ENCODE measurements at regions not wholly inside any gene's neighbourhood (a gene's known extent, or its start where the extent isn't known, plus 50 kb on each side); places are given as distances from the start of the nearest gene placed in this dataset.

DNA sequence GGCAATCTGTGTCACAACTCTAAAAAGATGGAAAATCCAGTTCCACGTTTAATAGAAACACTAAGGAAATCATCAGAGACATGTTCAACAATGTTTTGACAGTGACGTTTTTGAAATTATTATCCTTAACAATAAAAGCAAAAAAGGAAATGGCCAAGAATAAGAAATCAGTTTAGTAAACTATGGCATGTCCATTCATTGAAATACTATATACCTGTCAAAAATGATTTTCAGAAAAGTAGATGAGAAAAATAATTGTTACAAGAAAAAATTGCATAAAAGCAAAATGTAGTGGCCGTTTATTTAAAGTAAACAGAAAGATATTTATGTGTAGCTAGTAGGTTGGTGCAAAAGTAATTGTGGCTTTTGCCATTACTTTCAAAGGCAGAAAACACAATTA, 345.4 kb upstream of the NPSR1 start:
- TF ChIP-seq, protein P1, sequence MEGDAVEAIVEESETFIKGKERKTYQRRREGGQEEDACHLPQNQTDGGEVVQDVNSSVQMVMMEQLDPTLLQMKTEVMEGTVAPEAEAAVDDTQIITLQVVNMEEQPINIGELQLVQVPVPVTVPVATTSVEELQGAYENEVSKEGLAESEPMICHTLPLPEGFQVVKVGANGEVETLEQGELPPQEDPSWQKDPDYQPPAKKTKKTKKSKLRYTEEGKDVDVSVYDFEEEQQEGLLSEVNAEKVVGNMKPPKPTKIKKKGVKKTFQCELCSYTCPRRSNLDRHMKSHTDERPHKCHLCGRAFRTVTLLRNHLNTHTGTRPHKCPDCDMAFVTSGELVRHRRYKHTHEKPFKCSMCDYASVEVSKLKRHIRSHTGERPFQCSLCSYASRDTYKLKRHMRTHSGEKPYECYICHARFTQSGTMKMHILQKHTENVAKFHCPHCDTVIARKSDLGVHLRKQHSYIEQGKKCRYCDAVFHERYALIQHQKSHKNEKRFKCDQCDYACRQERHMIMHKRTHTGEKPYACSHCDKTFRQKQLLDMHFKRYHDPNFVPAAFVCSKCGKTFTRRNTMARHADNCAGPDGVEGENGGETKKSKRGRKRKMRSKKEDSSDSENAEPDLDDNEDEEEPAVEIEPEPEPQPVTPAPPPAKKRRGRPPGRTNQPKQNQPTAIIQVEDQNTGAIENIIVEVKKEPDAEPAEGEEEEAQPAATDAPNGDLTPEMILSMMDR (conservative IDR thresholded peaks at IDR 0.05; ENCODE audit: low read depth, low read length): no peak
- TF ChIP-seq EZH2phosphoT487 (IDR thresholded peaks at IDR 0.05; ENCODE audit: borderline replicate concordance, low read length): no peak
- no peak for TF ChIP-seq EZH2 (IDR thresholded peaks at IDR 0.05; ENCODE audit: low read length, unreplicated experiment)

All from PC-3 (cell line).